H4 (cell line): ENCODE measurements at regions not wholly inside any gene's neighbourhood (a gene's known extent, or its start where the extent isn't known, plus 50 kb on each side); places are given as distances from the start of the nearest gene placed in this dataset.
A peak's percentile ranks its signal among the peaks of the same experiment; 100 is the strongest.
"Not testable (repeated sequence)": the region's sequence is repeated elsewhere in the genome, so short reads cannot be mapped to it uniquely, and the experiment has no call there.

Experiments used
- DNase-seq: peaks from one replicate; pipeline ENCODE4 v3.0.0-alpha.2; 2015; ENCODE audit warnings: low spot score

- no peak for DNase-seq
Observed at GRCh38 chr4:4913628-4914027, 54.2 kb downstream of the MSX1 start.

- peak; percentile 30 for DNase-seq
Observed at GRCh38 chr4:4914059-4914820, 54.8 kb downstream of the MSX1 start.

- DNase-seq, result no peak
Observed at GRCh38 chr4:4914965-4915845, 55.7 kb downstream of the MSX1 start.

GRCh38 chr4:4918067-4918466 lies 58.6 kb downstream of the MSX1 start:
- DNase-seq, result no peak

GRCh38 chr4:4919927-4920326 lies 60.5 kb downstream of the MSX1 start:
- no peak for DNase-seq

GRCh38 chr4:4921077-4921476 lies 61.6 kb downstream of the MSX1 start:
- DNase-seq, result no peak

- DNase-seq, result no peak
Observed at GRCh38 chr4:4922441-4922840, 63.0 kb downstream of the MSX1 start.

GRCh38 chr4:4923201-4923600 lies 63.7 kb downstream of the MSX1 start:
- DNase-seq, result no peak

- no peak for DNase-seq
Observed at GRCh38 chr4:4930677-4931076, 71.2 kb downstream of the MSX1 start.

- DNase-seq, result no peak
Observed at GRCh38 chr4:4935974-4936373, 76.5 kb downstream of the MSX1 start.

GRCh38 chr4:4937926-4938325 lies 78.5 kb downstream of the MSX1 start:
- no peak for DNase-seq

- DNase-seq, result no peak
Observed at GRCh38 chr4:4941751-4942150, 77.5 kb downstream of the CYTL1 start.

GRCh38 chr4:4942658-4943057 lies 76.6 kb downstream of the CYTL1 start:
- no peak for DNase-seq

GRCh38 chr4:4945021-4945420 lies 74.2 kb downstream of the CYTL1 start:
- no peak for DNase-seq

GRCh38 chr4:4945829-4946228 lies 73.4 kb downstream of the CYTL1 start:
- DNase-seq, result no peak

- DNase-seq, result no peak
Observed at GRCh38 chr4:4946416-4946815, 72.8 kb downstream of the CYTL1 start.

GRCh38 chr4:4947721-4948120 lies 71.5 kb downstream of the CYTL1 start:
- DNase-seq, result no peak

- no peak for DNase-seq
Observed at GRCh38 chr4:4948370-4948769, 70.9 kb downstream of the CYTL1 start.

- no peak for DNase-seq
Observed at GRCh38 chr4:4950561-4951290, 68.5 kb downstream of the CYTL1 start.

GRCh38 chr4:4952273-4952672 lies 67.0 kb downstream of the CYTL1 start:
- DNase-seq, result no peak

GRCh38 chr4:4959344-4960074 lies 59.7 kb downstream of the CYTL1 start:
- not testable (repeated sequence) for DNase-seq

- DNase-seq, result no peak
Observed at GRCh38 chr4:4960574-4960973, 58.7 kb downstream of the CYTL1 start.
